Fibroblast of skin of right biceps (primary cell): ENCODE measurements at regions not wholly inside any gene's neighbourhood (a gene's known extent, or its start where the extent isn't known, plus 50 kb on each side); places are given as distances from the start of the nearest gene placed in this dataset.
A peak's percentile ranks its signal among the peaks of the same experiment; 100 is the strongest.

Source experiments
- DNase-seq: peaks from one replicate; pipeline ENCODE4 v3.0.0-alpha.2; 2013

- DNase-seq = peak; percentile 65
Measured at GRCh38 chr3:39000008-39000450, 51.7 kb downstream of the SCN11A start.

- DNase-seq = peak; percentile 20
Measured at GRCh38 chr3:38998086-38998485, 53.7 kb downstream of the SCN11A start.

DNA sequence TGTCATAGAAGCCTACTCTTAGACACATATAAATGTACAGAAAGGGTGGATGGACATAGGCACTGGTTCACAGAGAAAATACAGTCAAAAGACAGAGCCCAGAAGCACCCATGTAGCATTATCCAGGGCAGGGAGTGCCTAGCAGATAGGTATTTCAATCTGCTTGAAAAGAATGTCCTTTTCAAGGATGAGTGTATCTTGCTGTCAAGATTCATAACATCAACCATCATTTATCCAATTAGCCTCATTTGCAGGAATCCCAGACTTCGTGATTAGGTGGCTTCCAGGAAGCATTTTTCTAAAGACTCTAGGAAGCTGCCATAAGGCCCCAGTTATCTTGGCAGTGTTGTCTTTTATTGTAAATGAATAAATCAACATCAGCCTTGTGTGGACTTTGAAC is 55.6 kb downstream of the SCN11A start:
- DNase-seq = no peak

DNA sequence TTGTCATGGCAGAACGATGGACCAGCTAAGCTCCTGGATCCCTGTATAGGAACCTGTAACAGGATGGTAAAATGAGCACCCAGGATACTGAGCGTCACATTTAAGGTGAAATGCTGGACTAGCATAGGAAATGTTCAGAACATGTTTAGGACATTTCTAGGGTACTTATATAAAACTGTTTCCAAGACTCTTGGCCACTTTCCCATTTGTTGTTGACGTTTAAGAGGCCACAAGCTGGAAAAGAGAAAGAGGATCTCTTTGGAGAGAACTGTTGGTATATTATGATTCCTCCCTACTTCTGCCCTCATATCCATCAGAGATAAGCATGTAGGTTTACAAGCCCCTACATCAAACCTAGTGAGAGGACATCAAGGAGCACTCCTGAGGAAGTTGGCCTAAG is 57.5 kb downstream of the SCN11A start:
- DNase-seq = no peak

- DNase-seq = peak; percentile 89
Measured at GRCh38 chr3:38992117-38992760, 59.5 kb downstream of the SCN11A start.

DNA sequence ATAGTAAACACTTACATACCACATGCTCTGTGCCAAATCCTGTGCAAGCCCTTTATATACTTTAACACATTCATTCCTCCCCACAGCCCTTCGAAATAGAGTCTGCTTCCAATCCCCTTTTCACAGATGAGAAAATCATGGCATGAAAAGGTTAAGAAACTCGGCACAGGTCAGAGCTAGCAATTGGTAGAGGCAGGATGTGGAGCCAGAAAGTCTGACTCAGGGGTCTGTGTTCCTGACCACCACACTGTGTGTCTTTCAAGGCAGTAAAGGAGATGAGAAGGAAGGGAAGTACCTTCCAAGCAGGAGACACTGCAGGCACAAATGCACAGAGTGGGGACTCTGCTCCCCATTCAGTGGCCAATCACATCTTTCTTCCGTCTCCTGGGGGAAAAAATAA is 61.1 kb downstream of the SCN11A start:
- DNase-seq = peak; percentile 17

- no peak for DNase-seq
Measured at GRCh38 chr3:38989917-38990510, 61.7 kb downstream of the SCN11A start.

DNA sequence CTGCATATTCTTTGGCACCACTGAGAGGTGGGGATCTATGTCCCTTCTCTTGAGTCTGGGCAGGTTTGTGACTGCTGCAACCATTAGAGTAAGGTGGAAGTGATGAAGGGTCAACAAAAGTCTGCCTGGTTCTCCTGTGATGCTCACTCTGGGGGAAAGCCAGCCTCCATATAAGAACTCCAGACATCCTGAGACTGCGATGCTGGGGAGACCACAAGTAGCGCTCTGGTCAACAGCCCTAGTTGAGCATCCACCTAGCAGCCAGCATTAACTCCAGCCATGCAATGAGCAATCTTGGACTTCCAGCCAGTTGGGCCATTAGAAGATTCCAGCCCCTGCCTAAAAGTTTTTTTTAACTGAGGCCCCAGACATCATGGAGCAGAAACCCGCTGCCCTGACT is 62.8 kb downstream of the SCN11A start:
- no peak for DNase-seq

- DNase-seq = no peak
Measured at GRCh38 chr3:38987456-38987855, 64.3 kb downstream of the SCN11A start.

GRCh38 chr3:38986901-38987300 is 64.8 kb downstream of the SCN11A start:
- peak; percentile 28 for DNase-seq

DNA sequence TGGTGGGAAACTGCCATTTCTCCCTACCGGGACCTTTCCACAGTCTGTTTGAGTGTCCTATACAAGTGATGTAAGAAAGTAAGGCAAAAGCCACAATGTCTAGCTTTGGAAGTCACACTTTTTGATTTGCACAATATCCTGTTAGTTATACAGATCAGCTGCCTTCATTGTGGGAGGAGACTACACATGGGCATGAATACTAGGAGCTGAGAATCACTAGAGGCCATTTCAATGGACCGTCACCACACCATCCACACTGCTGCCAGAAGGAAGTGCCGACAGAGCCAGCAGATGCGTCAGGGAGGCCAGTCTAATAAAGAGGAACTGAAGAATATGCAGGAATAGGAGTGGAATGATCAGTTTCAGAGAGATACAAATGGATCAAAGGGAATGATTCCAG is 65.8 kb downstream of the SCN11A start:
- peak; percentile 11 for DNase-seq

DNA sequence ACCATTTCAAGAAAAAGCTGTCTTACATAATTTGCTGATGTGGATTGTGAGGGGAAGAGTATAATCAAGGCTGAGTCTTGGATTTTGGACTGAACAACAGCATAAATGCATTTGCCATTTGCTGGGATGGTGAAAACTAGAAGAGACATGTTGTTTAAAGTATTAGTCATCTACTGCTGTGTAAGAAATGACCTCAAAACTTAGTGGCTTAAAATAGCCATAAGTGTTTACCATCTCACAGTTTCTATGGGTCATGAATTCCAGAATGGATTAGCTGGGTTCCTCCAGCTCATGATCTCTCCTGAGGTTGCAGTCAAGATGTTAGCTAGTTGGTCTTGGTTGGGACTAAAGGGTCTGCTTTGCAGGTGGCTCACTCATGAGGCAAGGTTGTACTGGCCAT is 66.2 kb downstream of the SCN11A start:
- peak; percentile 71 for DNase-seq

DNA sequence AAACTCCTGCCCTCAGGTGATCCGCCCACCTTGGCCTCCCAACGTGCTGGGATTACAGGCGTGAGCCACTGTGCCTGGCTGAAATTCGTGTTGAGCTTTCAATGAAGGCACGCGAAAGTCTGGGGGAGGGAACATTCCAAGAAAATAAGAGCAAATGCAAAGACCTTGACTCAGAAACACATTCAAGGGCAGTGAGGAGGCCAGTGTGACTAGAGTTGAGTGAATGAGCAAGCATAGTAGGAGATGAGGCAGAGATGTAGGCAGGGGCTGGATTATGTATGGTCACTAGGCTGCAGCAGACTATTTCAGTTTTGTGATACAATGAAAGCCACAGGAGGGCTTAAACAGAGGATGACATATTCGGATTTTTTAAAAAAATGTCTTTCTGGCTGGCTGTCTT is 67.0 kb downstream of the SCN11A start:
- peak; percentile 30 for DNase-seq

- no peak for DNase-seq
Measured at GRCh38 chr3:38984110-38984509, 67.6 kb downstream of the SCN11A start.

DNA sequence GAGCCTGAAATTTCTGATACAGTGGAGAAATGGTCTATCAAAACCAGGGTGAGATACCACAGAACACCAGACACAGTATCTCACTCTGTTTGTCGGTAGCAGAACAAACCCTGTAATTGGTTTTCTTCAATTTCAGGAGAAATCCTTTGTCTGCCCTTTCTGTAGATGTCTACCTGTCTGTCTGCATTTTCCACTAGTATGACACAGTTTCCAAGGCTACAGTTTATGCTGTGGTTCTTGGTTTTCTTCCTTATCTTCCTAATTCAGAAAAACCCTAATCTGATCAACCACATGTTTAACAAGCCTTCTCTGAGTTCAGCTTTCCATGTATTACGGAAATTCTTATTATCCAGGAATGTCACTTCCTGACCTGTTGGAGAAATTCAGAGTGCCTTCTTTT is 70.8 kb downstream of the SCN11A start:
- no peak for DNase-seq

DNA sequence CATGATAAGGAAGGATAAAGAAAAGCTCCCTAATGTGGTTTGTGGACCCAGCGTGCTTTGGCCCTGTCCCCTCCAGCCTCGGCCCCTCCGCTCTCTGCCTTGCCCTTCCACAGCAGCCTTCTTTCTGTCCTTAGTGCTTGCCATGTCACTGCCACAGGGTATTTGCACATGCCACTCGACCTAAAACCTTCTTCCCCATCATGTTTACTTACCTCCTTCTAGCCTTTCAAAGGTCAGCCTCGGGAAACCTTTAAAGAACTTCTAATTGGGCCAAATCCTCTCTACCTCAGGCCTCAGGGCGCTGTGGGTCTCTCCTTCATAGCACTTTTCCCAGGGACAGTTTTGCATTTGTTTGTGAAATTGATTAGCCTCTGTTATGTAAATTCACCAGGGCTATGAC is 73.0 kb downstream of the SCN11A start:
- DNase-seq = no peak

GRCh38 chr3:38970851-38971638 is 80.7 kb downstream of the SCN11A start:
- DNase-seq = no peak

GRCh38 chr3:38969317-38970235 is 82.2 kb downstream of the SCN11A start:
- no peak for DNase-seq

- no peak for DNase-seq
Measured at GRCh38 chr3:38968891-38969290, 82.9 kb downstream of the SCN11A start.

GRCh38 chr3:38968403-38968802 is 83.3 kb downstream of the SCN11A start:
- DNase-seq = no peak

DNA sequence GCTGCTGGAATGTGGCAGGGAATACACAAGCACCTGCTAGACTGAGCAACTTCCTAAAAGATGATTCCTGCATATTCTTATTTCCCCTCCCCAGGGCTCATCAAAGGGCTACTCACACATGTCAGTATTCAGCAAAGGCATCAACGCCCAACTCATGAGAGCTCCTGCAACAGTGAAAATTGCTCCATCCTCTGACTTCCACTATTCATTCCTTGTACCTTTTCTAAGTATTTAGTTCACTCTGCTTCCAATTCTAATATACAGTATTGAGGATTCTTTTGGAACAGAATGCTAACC is 84.1 kb downstream of the SCN11A start:
- DNase-seq = no peak

DNA sequence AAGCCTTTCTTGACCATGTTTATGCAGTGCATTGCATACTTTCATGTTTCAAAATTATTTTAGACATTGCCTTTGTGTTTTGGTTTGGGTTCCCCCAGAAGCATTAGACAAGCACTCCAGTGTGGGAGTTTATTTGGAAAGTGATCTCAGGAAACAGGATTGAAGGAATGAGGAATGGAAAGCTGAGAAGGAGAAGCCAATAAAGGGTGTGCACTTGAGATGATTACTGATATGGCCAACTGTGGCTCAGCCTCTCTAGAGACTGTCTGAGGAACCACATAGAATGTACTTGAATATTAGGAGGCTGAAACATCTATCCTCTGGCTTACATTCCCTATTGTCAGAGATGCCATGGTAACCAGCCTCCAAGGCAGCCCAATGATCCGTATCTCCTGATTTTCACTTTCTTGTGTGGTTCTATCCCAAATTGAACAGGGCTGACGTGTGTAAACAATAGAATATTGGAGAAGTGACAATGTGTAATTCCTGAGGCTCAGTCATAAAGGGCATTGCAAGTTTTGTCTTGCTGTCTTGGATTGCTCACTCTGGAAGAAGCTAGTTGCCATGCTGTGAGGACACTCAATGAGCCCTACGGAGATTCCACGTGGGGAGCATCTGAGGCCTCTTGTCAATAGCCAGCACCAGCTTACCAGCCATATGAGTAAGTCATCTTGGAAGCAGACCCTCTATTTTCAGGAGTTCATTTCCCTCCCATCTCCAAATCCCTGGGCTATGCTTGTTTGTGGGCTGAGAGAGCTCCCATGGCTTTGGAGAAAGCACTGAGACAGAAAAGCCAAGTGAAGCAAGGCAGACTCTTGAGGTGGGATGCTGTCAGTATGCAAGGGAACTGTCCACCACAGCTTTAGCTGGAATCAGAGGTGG is 84.7 kb downstream of the SCN11A start:
- no peak for DNase-seq
